Gastroesophageal sphincter (tissue), 3 donors: ENCODE measurements at regions not wholly inside any gene's neighbourhood (a gene's known extent, or its start where the extent isn't known, plus 50 kb on each side); places are given as distances from the start of the nearest gene placed in this dataset.

Source experiments
- EP300 ChIP-seq: sonication (generic); formaldehyde crosslinking; IDR thresholded peaks from one replicate; pipeline ENCODE4 v1.6.1; 2017; ENCODE audit warnings: antibody characterized with exemption, mild to moderate bottlenecking
- POLR2A ChIP-seq, 2 donors: fragments of 450-650 bp; IDR thresholded peaks; one replicate each; pipeline ENCODE4 v1.6.1; 2017; ENCODE audit warnings: antibody characterized with exemption in 2 of 2, mild to moderate bottlenecking in 2 of 2, moderate library complexity in 1 of 2
- TF ChIP-seq, protein P1 (sequence below), 4 experiments: fragments of 200-600 bp in 2 of 4; fragments of 450-650 bp in 2 of 4; sonication (generic) in 1 of 4; IDR thresholded peaks; one replicate each; pipeline ENCODE4 v1.5.1; 2017 to 2019; ENCODE audit warnings: antibody characterized with exemption in 4 of 4, mild to moderate bottlenecking in 2 of 4, moderate library complexity in 2 of 4

DNA sequence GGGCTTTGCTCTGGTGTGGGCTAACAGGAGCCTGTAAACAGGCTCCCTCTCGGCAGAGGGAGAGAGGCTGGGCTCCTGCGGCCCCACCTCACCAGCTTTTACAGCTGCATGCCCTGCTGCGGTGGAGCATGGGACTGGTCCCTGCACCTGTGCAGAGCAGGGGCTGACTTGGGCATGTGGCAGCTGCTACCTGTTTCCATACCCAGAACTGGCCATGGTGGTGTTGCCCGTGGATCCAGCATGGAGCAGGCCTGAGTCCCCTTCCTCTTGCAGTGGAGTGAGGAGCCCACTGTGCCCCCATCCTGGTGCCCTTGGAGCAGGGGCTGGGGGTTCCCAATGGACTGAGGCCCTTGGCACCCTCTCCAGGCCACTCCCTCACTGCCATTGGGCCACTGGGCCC, 91.9 kb upstream of the MGMT start:
- TF ChIP-seq POLR2A (IDR thresholded peaks at IDR 0.05) (no peak), EP300 (no peak)
- TF ChIP-seq, protein P1, sequence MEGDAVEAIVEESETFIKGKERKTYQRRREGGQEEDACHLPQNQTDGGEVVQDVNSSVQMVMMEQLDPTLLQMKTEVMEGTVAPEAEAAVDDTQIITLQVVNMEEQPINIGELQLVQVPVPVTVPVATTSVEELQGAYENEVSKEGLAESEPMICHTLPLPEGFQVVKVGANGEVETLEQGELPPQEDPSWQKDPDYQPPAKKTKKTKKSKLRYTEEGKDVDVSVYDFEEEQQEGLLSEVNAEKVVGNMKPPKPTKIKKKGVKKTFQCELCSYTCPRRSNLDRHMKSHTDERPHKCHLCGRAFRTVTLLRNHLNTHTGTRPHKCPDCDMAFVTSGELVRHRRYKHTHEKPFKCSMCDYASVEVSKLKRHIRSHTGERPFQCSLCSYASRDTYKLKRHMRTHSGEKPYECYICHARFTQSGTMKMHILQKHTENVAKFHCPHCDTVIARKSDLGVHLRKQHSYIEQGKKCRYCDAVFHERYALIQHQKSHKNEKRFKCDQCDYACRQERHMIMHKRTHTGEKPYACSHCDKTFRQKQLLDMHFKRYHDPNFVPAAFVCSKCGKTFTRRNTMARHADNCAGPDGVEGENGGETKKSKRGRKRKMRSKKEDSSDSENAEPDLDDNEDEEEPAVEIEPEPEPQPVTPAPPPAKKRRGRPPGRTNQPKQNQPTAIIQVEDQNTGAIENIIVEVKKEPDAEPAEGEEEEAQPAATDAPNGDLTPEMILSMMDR (IDR thresholded peaks at IDR 0.05): no peak
